Liver (tissue), 3 donors: ENCODE measurements at regions not wholly inside any gene's neighbourhood (a gene's known extent, or its start where the extent isn't known, plus 50 kb on each side); places are given as distances from the start of the nearest gene placed in this dataset.

Experiments
- FOXA1 ChIP-seq: IDR thresholded peaks from 2 replicates; pipeline ENCODE4 v1.6.1; 2016; ENCODE audit warnings: antibody characterized with exemption
- GABPA ChIP-seq, 2 donors: IDR thresholded peaks in 1 of 2; conservative IDR thresholded peaks in 1 of 2; 2 replicates each; pipeline ENCODE4 v1.6.1; 2016; ENCODE audit warnings: antibody characterized with exemption in 2 of 2, mild to moderate bottlenecking in 1 of 2, moderate library complexity in 1 of 2
- TAF1 ChIP-seq: conservative IDR thresholded peaks from 2 replicates; pipeline ENCODE4 v1.6.1; 2016; ENCODE audit warnings: antibody characterized with exemption, mild to moderate bottlenecking
- TF ChIP-seq, protein P1 (sequence below): fragments of 150-350 bp; IDR thresholded peaks from 2 replicates; pipeline ENCODE4 v1.5.1; 2017; ENCODE audit warnings: improper control_type of control experiment, low read depth, low read length; ENCODE audit not compliant: missing input control
- TF ChIP-seq, protein P2 (sequence below): IDR thresholded peaks from 2 replicates; pipeline ENCODE4 v1.6.1; 2016; ENCODE audit warnings: antibody characterized with exemption
- donor health status: healthy.
- donor health status: healthy.

GRCh38 chr3:127461286-127461910 is 129.1 kb downstream of the TPRA1 start:
- no peak for TF ChIP-seq TAF1
- TF ChIP-seq FOXA1 = no peak
- no peak for TF ChIP-seq GABPA (IDR thresholded peaks at IDR 0.05 in 1 of 2, conservative IDR thresholded peaks at IDR 0.05 in 1 of 2)
- TF ChIP-seq, protein P1, sequence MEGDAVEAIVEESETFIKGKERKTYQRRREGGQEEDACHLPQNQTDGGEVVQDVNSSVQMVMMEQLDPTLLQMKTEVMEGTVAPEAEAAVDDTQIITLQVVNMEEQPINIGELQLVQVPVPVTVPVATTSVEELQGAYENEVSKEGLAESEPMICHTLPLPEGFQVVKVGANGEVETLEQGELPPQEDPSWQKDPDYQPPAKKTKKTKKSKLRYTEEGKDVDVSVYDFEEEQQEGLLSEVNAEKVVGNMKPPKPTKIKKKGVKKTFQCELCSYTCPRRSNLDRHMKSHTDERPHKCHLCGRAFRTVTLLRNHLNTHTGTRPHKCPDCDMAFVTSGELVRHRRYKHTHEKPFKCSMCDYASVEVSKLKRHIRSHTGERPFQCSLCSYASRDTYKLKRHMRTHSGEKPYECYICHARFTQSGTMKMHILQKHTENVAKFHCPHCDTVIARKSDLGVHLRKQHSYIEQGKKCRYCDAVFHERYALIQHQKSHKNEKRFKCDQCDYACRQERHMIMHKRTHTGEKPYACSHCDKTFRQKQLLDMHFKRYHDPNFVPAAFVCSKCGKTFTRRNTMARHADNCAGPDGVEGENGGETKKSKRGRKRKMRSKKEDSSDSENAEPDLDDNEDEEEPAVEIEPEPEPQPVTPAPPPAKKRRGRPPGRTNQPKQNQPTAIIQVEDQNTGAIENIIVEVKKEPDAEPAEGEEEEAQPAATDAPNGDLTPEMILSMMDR = no peak
- TF ChIP-seq, protein P2, sequence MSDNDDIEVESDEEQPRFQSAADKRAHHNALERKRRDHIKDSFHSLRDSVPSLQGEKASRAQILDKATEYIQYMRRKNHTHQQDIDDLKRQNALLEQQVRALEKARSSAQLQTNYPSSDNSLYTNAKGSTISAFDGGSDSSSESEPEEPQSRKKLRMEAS = no peak
